HCT116 (cell line): ENCODE measurements at regions not wholly inside any gene's neighbourhood (a gene's known extent, or its start where the extent isn't known, plus 50 kb on each side); places are given as distances from the start of the nearest gene placed in this dataset.

Experiments
- ATAC-seq: fragments of 200-7000 bp; cut with Tn5 transposase; 2 replicates; pipeline ENCODE4 v1.9.1; 2020; ENCODE audit warnings: mild to moderate bottlenecking, moderate library complexity
- BruUV-seq: library from RNA; stranded (reverse); fragments of 400-500 nt; replicated peaks from 2 replicates; lab custom pipeline; 2021; lab: Mats Ljungman, UMichigan
- CTCF ChIA-PET: fragments of 300-600 bp; sonication (Branson Sonifier 250); formaldehyde crosslinking; loops from one replicate; lab custom pipeline; 2021; ENCODE audit warnings: antibody characterized with exemption; lab: Charles Lee
- POLR2A ChIA-PET: fragments of 300-600, 350-600 bp; sonication (Branson Sonifier 250); formaldehyde crosslinking; loops from one replicate; lab custom pipeline; 2021; ENCODE audit warnings: antibody characterized with exemption; lab: Charles Lee
- RAD21 ChIA-PET, 2 experiments: fragments of 300-600 bp; sonication (Branson Sonifier 250); formaldehyde crosslinking; loops; one replicate each; lab custom pipeline; 2023; ENCODE audit warnings: low total read pairs in 2 of 2; ENCODE audit not compliant: uncharacterized antibody in 2 of 2, unreplicated experiment in 2 of 2, low non-redundant PET in 1 of 2; lab: Charles Lee
- DNase-seq: peaks from one replicate; pipeline ENCODE4 v3.0.0-alpha.2; 2010; ENCODE audit warnings: low read depth, low spot score
- H2AFZ ChIP-seq: fragments of 200-600 bp; shearing (Covaris generic), sonication (generic); 2 replicates; pipeline ENCODE4 v1.6.1; 2017; ENCODE audit warnings: low read depth, mixed run types, mixed read lengths, antibody characterized with exemption, low read length; ENCODE audit not compliant: poor library complexity, severe bottlenecking
- H3K27ac ChIP-seq: 2 replicates; pipeline ENCODE4 v1.5.1; 2012; ENCODE audit warnings: low read depth, low read length
- H3K27me3 ChIP-seq: fragments of 200-600 bp; sonication (generic); 2 replicates; pipeline ENCODE4 v1.6.1; 2016; ENCODE audit warnings: mixed run types, low read length, mixed read lengths; ENCODE audit not compliant: insufficient read depth
- H3K36me3 ChIP-seq, 2 experiments: fragments of 200-500 bp in 1 of 2; fragments of 200-600 bp in 1 of 2; sonication (Bioruptor generic) in 1 of 2; sonication (generic) in 1 of 2; 2 replicates each; pipeline versions ENCODE4 v1.5.1 to v1.6.1; 2014 to 2016; ENCODE audit warnings: low read length in 2 of 2, inconsistent platforms in 1 of 2, mixed read lengths in 1 of 2, mixed run types in 1 of 2; ENCODE audit not compliant: insufficient read depth in 2 of 2, control insufficient read depth in 1 of 2
- H3K4me1 ChIP-seq, 2 experiments: fragments of 200-600 bp in 1 of 2; sonication (generic) in 1 of 2; 2 replicates each; pipeline versions ENCODE4 v1.5.1 to v1.6.1; 2012 to 2017; ENCODE audit warnings: low read length in 2 of 2, inconsistent platforms in 1 of 2, mild to moderate bottlenecking in 1 of 2, mixed read lengths in 1 of 2, mixed run types in 1 of 2, moderate library complexity in 1 of 2; ENCODE audit not compliant: insufficient read depth in 2 of 2, control insufficient read depth in 1 of 2
- H3K4me2 ChIP-seq: fragments of 200-600 bp; sonication (generic); 2 replicates; pipeline ENCODE4 v1.6.1; 2017; ENCODE audit warnings: mixed run types, low read length, mixed read lengths
- H3K4me3 ChIP-seq, 2 experiments: fragments of 200-600 bp in 1 of 2; sonication (generic) in 1 of 2; replicated peaks in 1 of 2; 2 replicates each; pipeline ENCODE4 v1.5.1; 2011 to 2016; ENCODE audit warnings: low read length in 2 of 2, control low read depth in 1 of 2, low read depth in 1 of 2, mild to moderate bottlenecking in 1 of 2, mixed read lengths in 1 of 2, mixed run types in 1 of 2
- H3K79me2 ChIP-seq: fragments of 200-600 bp; sonication (generic); 2 replicates; pipeline ENCODE4 v1.6.1; 2017; ENCODE audit warnings: mild to moderate bottlenecking, mixed run types, low read length, moderate library complexity, mixed read lengths; ENCODE audit not compliant: insufficient read depth
- H3K9ac ChIP-seq: fragments of 200-600 bp; sonication (generic); 2 replicates; pipeline ENCODE4 v1.6.1; 2016; ENCODE audit warnings: low read length, mixed read lengths
- H3K9me2 ChIP-seq: fragments of 200-600 bp; sonication (generic), shearing (Covaris generic); 2 replicates; pipeline ENCODE4 v1.6.1; 2017; ENCODE audit warnings: mixed run types, mild to moderate bottlenecking, moderate library complexity; ENCODE audit not compliant: insufficient read depth
- H3K9me3 ChIP-seq, 2 experiments: fragments of 200-500 bp in 1 of 2; fragments of 200-600 bp in 1 of 2; sonication (Bioruptor generic) in 1 of 2; sonication (generic) in 1 of 2; 2 replicates each; pipeline ENCODE4 v1.6.1; 2014 to 2017; ENCODE audit warnings: low read length in 2 of 2, mixed read lengths in 2 of 2, inconsistent platforms in 1 of 2, low read depth in 1 of 2, mild to moderate bottlenecking in 1 of 2, mixed run types in 1 of 2, moderate library complexity in 1 of 2; ENCODE audit not compliant: control insufficient read depth in 1 of 2, insufficient read depth in 1 of 2
- H4K20me1 ChIP-seq: fragments of 200-600 bp; sonication (generic), shearing (Covaris generic); 2 replicates; pipeline ENCODE4 v1.6.1; 2017; ENCODE audit warnings: mixed run types, mild to moderate bottlenecking, moderate library complexity; ENCODE audit not compliant: insufficient read depth
- CBX3 ChIP-seq: IDR thresholded peaks from 2 replicates; pipeline ENCODE4 v1.6.1; 2012; ENCODE audit warnings: low read depth
- CEBPB ChIP-seq: IDR thresholded peaks from 2 replicates; pipeline ENCODE4 v1.6.1; 2012; ENCODE audit warnings: low read depth
- EZH2phosphoT487 ChIP-seq: fragments of 200-600 bp; IDR thresholded peaks from 2 replicates; pipeline ENCODE4 v1.6.1; 2018; ENCODE audit warnings: antibody characterized with exemption, borderline replicate concordance
- FOSL1 ChIP-seq: IDR thresholded peaks from 2 replicates; pipeline ENCODE4 v1.6.1; 2012; ENCODE audit warnings: low read depth
- POLR2A ChIP-seq: IDR thresholded peaks from 2 replicates; pipeline ENCODE4 v1.7.0; 2011; ENCODE audit warnings: borderline replicate concordance; ENCODE audit not compliant: insufficient read depth, insufficient read length; ENCODE audit errors: extremely low read depth
- RAD21 ChIP-seq: IDR thresholded peaks from 2 replicates; pipeline ENCODE4 v1.6.1; 2012; ENCODE audit warnings: low read depth, mild to moderate bottlenecking
- SIN3A ChIP-seq: IDR thresholded peaks from 2 replicates; pipeline ENCODE4 v1.6.1; 2012; ENCODE audit warnings: low read depth
- ZNF274 ChIP-seq: fragments of 200-500 bp; sonication (Bioruptor generic); IDR thresholded peaks from 2 replicates; pipeline ENCODE4 v1.6.1; 2014; ENCODE audit warnings: mild to moderate bottlenecking, low read depth, low read length, inconsistent platforms
- intact Hi-C: fragments of 100-400 bp; cut with micrococcal nuclease; formaldehyde crosslinking; loops from 2 replicates; pipeline ENCODE4 v1.10.0; 2022
- TF ChIP-seq, protein P1 (sequence below), 3 experiments: fragments of 200-600 bp in 1 of 3; sonication (generic) in 1 of 3; IDR thresholded peaks in 2 of 3; conservative IDR thresholded peaks in 1 of 3; 2 replicates each; pipeline ENCODE4 v1.5.1; 2012 to 2017; ENCODE audit warnings: low read depth in 2 of 3, low read length in 2 of 3, antibody characterized with exemption in 1 of 3, borderline replicate concordance in 1 of 3, control low read depth in 1 of 3, mild to moderate bottlenecking in 1 of 3, mixed read lengths in 1 of 3, mixed run types in 1 of 3, moderate library complexity in 1 of 3; ENCODE audit not compliant: insufficient read depth in 1 of 3
- TF ChIP-seq, protein P2 (sequence below): IDR thresholded peaks from 2 replicates; pipeline ENCODE4 v1.6.1; 2011; ENCODE audit warnings: mild to moderate bottlenecking, low read length, moderate library complexity; ENCODE audit not compliant: insufficient replicate concordance; ENCODE audit errors: extremely low read depth

DNA sequence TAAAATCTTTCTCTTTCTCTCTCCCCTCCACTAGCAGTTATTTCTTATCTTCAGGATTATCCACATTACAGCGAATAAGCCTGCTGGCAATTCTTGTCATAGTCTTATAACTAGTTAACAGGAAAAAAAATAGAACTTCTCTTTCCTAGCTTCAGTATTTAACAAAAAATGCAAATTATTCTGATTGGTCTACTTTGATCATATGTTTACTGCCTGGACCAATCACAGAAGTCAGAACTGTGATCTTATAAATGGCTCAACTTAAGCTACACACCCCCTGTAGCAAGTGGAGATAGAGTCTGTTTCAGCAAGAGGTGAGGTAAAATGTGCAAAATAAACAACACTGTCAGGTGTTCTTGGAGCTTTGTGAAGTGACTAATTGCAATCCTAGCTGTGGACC, 389.4 kb upstream of the TUSC1 start:
- H3K9me2 ChIP-seq, result no peaks in the 10 kb centered on the region
- no peaks in the 10 kb centered on the region for H3K4me1 ChIP-seq
- H3K27me3 ChIP-seq, result no peaks in the 10 kb centered on the region
- no TSS peak for BruUV-seq
- peaks cover 3 to 24% of the 10 kb centered on the region in 2 experiments; a peak in 2 of 4 replicates for H3K9me3 ChIP-seq
- H3K79me2 ChIP-seq, result no peaks in the 10 kb centered on the region
- H3K27ac ChIP-seq, result no peak overlapping the region
- H3K4me2 ChIP-seq, result no peak overlapping the region
- H2AFZ ChIP-seq, result no peak overlapping the region
- H3K9ac ChIP-seq, result no peak overlapping the region
- ChIA-PET RAD21 (no interaction called here), CTCF (no interaction called here), POLR2A (no interaction called here)
- ATAC-seq (no peak), DNase-seq (no peak)
- H3K4me3 ChIP-seq, result no peak overlapping the region
- no peak for TF ChIP-seq CEBPB
- TF ChIP-seq, protein P1, sequence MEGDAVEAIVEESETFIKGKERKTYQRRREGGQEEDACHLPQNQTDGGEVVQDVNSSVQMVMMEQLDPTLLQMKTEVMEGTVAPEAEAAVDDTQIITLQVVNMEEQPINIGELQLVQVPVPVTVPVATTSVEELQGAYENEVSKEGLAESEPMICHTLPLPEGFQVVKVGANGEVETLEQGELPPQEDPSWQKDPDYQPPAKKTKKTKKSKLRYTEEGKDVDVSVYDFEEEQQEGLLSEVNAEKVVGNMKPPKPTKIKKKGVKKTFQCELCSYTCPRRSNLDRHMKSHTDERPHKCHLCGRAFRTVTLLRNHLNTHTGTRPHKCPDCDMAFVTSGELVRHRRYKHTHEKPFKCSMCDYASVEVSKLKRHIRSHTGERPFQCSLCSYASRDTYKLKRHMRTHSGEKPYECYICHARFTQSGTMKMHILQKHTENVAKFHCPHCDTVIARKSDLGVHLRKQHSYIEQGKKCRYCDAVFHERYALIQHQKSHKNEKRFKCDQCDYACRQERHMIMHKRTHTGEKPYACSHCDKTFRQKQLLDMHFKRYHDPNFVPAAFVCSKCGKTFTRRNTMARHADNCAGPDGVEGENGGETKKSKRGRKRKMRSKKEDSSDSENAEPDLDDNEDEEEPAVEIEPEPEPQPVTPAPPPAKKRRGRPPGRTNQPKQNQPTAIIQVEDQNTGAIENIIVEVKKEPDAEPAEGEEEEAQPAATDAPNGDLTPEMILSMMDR (IDR thresholded peaks at IDR 0.05 in 2 of 3, conservative IDR thresholded peaks at IDR 0.05 in 1 of 3; ENCODE audit: borderline replicate concordance in 1 of 3, insufficient read depth in 1 of 3, low read depth in 2 of 3, low read length in 2 of 3), result no peak
- no peak for TF ChIP-seq RAD21
- no peak for TF ChIP-seq POLR2A
- TF ChIP-seq FOSL1, result no peak
- TF ChIP-seq, protein P2, sequence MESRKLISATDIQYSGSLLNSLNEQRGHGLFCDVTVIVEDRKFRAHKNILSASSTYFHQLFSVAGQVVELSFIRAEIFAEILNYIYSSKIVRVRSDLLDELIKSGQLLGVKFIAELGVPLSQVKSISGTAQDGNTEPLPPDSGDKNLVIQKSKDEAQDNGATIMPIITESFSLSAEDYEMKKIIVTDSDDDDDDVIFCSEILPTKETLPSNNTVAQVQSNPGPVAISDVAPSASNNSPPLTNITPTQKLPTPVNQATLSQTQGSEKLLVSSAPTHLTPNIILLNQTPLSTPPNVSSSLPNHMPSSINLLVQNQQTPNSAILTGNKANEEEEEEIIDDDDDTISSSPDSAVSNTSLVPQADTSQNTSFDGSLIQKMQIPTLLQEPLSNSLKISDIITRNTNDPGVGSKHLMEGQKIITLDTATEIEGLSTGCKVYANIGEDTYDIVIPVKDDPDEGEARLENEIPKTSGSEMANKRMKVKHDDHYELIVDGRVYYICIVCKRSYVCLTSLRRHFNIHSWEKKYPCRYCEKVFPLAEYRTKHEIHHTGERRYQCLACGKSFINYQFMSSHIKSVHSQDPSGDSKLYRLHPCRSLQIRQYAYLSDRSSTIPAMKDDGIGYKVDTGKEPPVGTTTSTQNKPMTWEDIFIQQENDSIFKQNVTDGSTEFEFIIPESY, result no peak
- no peak for TF ChIP-seq ZNF274
- no peak for TF ChIP-seq SIN3A
- TF ChIP-seq CBX3, result no peak
- no peak for TF ChIP-seq EZH2phosphoT487
- intact Hi-C loops, result no loop called here
- no peaks in the 10 kb centered on the region for H3K36me3 ChIP-seq
- no peaks in the 10 kb centered on the region for H4K20me1 ChIP-seq
